GM23248 (cell line): ENCODE measurements at regions not wholly inside any gene's neighbourhood (a gene's known extent, or its start where the extent isn't known, plus 50 kb on each side); places are given as distances from the start of the nearest gene placed in this dataset.

Experiments used
- DNase-seq: peaks from one replicate; pipeline ENCODE4 v3.0.0-alpha.2; 2015
- H2AFZ ChIP-seq: fragments of 200-600 bp; sonication (generic); 2 replicates; pipeline ENCODE4 v1.6.1; 2016; ENCODE audit warnings: antibody characterized with exemption
- H3F3A ChIP-seq: fragments of 200-600 bp; sonication (generic); 2 replicates; pipeline ENCODE4 v1.6.1; 2016; ENCODE audit warnings: mild to moderate bottlenecking, antibody characterized with exemption, mixed run types; ENCODE audit not compliant: insufficient read depth
- H3K27ac ChIP-seq: fragments of 200-600 bp; sonication (generic); 2 replicates; pipeline ENCODE4 v1.5.1; 2016; ENCODE audit warnings: mild to moderate bottlenecking
- H3K27me3 ChIP-seq: fragments of 200-600 bp; sonication (generic); replicated peaks from 2 replicates; pipeline ENCODE4 v1.6.1; 2016; ENCODE audit warnings: mild to moderate bottlenecking; ENCODE audit not compliant: insufficient read depth
- H3K36me3 ChIP-seq: fragments of 200-600 bp; sonication (generic); 2 replicates; pipeline ENCODE4 v1.6.1; 2016; ENCODE audit warnings: low read depth, mild to moderate bottlenecking
- H3K4me1 ChIP-seq: fragments of 200-600 bp; sonication (generic); 2 replicates; pipeline ENCODE4 v1.6.1; 2016; ENCODE audit warnings: mild to moderate bottlenecking; ENCODE audit not compliant: insufficient read depth
- H3K4me2 ChIP-seq: fragments of 200-600 bp; sonication (generic); one replicate; pipeline ENCODE4 v1.6.1; 2016; ENCODE audit warnings: mild to moderate bottlenecking; ENCODE audit not compliant: unreplicated experiment
- H3K4me3 ChIP-seq: fragments of 200-600 bp; sonication (generic); 2 replicates; pipeline ENCODE4 v1.5.1; 2016; ENCODE audit warnings: mild to moderate bottlenecking
- H3K79me2 ChIP-seq: fragments of 200-600 bp; sonication (generic); 2 replicates; pipeline ENCODE4 v1.6.1; 2016; ENCODE audit warnings: mild to moderate bottlenecking; ENCODE audit not compliant: insufficient read depth
- H3K9ac ChIP-seq: fragments of 200-600 bp; sonication (generic); 2 replicates; pipeline ENCODE4 v1.6.1; 2016; ENCODE audit warnings: mild to moderate bottlenecking
- H3K9me2 ChIP-seq: fragments of 200-600 bp; sonication (generic); 2 replicates; pipeline ENCODE4 v1.6.1; 2016; ENCODE audit warnings: mixed run types, mild to moderate bottlenecking, moderate library complexity; ENCODE audit not compliant: insufficient read depth
- H3K9me3 ChIP-seq: fragments of 200-600 bp; sonication (generic); one replicate; pipeline ENCODE4 v1.6.1; 2017; ENCODE audit warnings: low read depth
- H4K20me1 ChIP-seq: fragments of 200-600 bp; sonication (generic); 2 replicates; pipeline ENCODE4 v1.6.0; 2016; ENCODE audit not compliant: insufficient read depth
- EZH2 ChIP-seq: fragments of 200-600 bp; sonication (generic); IDR thresholded peaks from 2 replicates; pipeline ENCODE4 v1.6.1; 2018; ENCODE audit warnings: antibody characterized with exemption, mild to moderate bottlenecking; ENCODE audit not compliant: insufficient read depth, poor library complexity, severe bottlenecking
- EZH2phosphoT487 ChIP-seq: fragments of 200-600 bp; sonication (generic); IDR thresholded peaks from 2 replicates; pipeline ENCODE4 v1.6.1; 2018; ENCODE audit warnings: antibody characterized with exemption, moderate library complexity, mild to moderate bottlenecking, low read depth; ENCODE audit not compliant: insufficient read depth
- WGBS, 2 experiments: methylation state at CpG; one replicate each; pipeline ENCODE4 v1.1.6; 2015 to 2017; ENCODE audit warnings: low lambda C conversion rate in 2 of 2, low coverage in 1 of 2; ENCODE audit errors: missing lambda C conversion rate in 2 of 2; 5-methylcytosine and 5-hydroxymethylcytosine counted together
- in situ Hi-C: fragments of 300-500 bp; cut with MboI; formaldehyde crosslinking; loops from 2 replicates; pipeline ENCODE4 v1.15.0; 2020

- Histone ChIP-seq H3K4me1 (no peaks in the 10 kb centered on the region), H3K9me2 (no peaks in the 10 kb centered on the region), H3K27me3 (no peaks in the 10 kb centered on the region), H3K9ac (no peak overlapping the region), H3K4me3 (no peak overlapping the region), H3K79me2 (no peaks in the 10 kb centered on the region), H3K9me3 (no peaks in the 10 kb centered on the region), H3K36me3 (no peaks in the 10 kb centered on the region), H3K4me2 (no peak overlapping the region), H3F3A (no peaks in the 10 kb centered on the region), H3K27ac (no peak overlapping the region), H2AFZ (no peak overlapping the region), H4K20me1 (no peaks in the 10 kb centered on the region)
- TF ChIP-seq EZH2 (no peak), EZH2phosphoT487 (no peak)
- DNase-seq: no peak
- in situ Hi-C loops: no loop called here
Observed at GRCh38 chr4:136581119-136581518, 951.2 kb downstream of the PCDH18 start.

- in situ Hi-C loops: no loop called here
- Histone ChIP-seq H3F3A (no peaks in the 10 kb centered on the region), H3K9me3 (no peaks in the 10 kb centered on the region), H2AFZ (no peak overlapping the region), H3K4me2 (no peak overlapping the region), H3K4me1 (no peaks in the 10 kb centered on the region), H4K20me1 (no peaks in the 10 kb centered on the region), H3K36me3 (no peaks in the 10 kb centered on the region), H3K9me2 (no peaks in the 10 kb centered on the region), H3K4me3 (no peak overlapping the region), H3K79me2 (no peaks in the 10 kb centered on the region), H3K27me3 (no peaks in the 10 kb centered on the region), H3K27ac (no peak overlapping the region), H3K9ac (no peak overlapping the region)
- DNase-seq: no peak
- TF ChIP-seq EZH2phosphoT487 (no peak), EZH2 (no peak)
Observed at GRCh38 chr4:136575146-136575545, 957.1 kb downstream of the PCDH18 start.

GRCh38 chr4:136573460-136573859 is 958.8 kb downstream of the PCDH18 start:
- Histone ChIP-seq H3F3A (no peaks in the 10 kb centered on the region), H2AFZ (no peak overlapping the region), H3K9me3 (no peaks in the 10 kb centered on the region), H3K36me3 (no peaks in the 10 kb centered on the region), H3K27me3 (no peaks in the 10 kb centered on the region), H3K79me2 (no peaks in the 10 kb centered on the region), H3K4me2 (no peak overlapping the region), H3K27ac (no peak overlapping the region), H4K20me1 (no peaks in the 10 kb centered on the region), H3K9me2 (no peaks in the 10 kb centered on the region), H3K4me1 (no peaks in the 10 kb centered on the region), H3K4me3 (no peak overlapping the region), H3K9ac (no peak overlapping the region)
- in situ Hi-C loops: no loop called here
- TF ChIP-seq EZH2 (no peak), EZH2phosphoT487 (no peak)
- 6 to 12% methylated on average over 4 of the region's 4 CpGs for WGBS, 2 experiments
- DNase-seq: no peak

- no peak for DNase-seq
- H3K9me3 ChIP-seq: no peaks in the 10 kb centered on the region
- H3K4me2 ChIP-seq: no peak overlapping the region
- no peaks in the 10 kb centered on the region for H3K27me3 ChIP-seq
- no peak overlapping the region for H2AFZ ChIP-seq
- WGBS, 2 experiments: 0 to 1% methylated on average over 3 of the region's 3 CpGs
- H3K4me1 ChIP-seq: no peaks in the 10 kb centered on the region
- H4K20me1 ChIP-seq: no peaks in the 10 kb centered on the region
- no peaks in the 10 kb centered on the region for H3K36me3 ChIP-seq
- H3K9ac ChIP-seq: no peak overlapping the region
- H3K27ac ChIP-seq: no peak overlapping the region
- TF ChIP-seq EZH2 (no peak), EZH2phosphoT487 (no peak)
- in situ Hi-C loops: no loop called here
- no peaks in the 10 kb centered on the region for H3F3A ChIP-seq
- no peaks in the 10 kb centered on the region for H3K9me2 ChIP-seq
- H3K4me3 ChIP-seq: no peak overlapping the region
- no peaks in the 10 kb centered on the region for H3K79me2 ChIP-seq
Observed at GRCh38 chr4:136571315-136571714, 961.0 kb downstream of the PCDH18 start.

- no peak overlapping the region for H3K27ac ChIP-seq
- no peaks in the 10 kb centered on the region for H3K79me2 ChIP-seq
- no peak overlapping the region for H2AFZ ChIP-seq
- H3K4me3 ChIP-seq: no peak overlapping the region
- H3K36me3 ChIP-seq: no peaks in the 10 kb centered on the region
- H3K9ac ChIP-seq: no peak overlapping the region
- TF ChIP-seq EZH2: no peak
- no peak for TF ChIP-seq EZH2phosphoT487
- in situ Hi-C loops: no loop called here
- no peaks in the 10 kb centered on the region for H3K9me3 ChIP-seq
- no peaks in the 10 kb centered on the region for H3K4me1 ChIP-seq
- no peaks in the 10 kb centered on the region for H3F3A ChIP-seq
- H3K4me2 ChIP-seq: no peak overlapping the region
- WGBS, 2 experiments: 7 to 13% methylated on average over 1 of the region's 1 CpG
- DNase-seq: peak; percentile 1
- no peaks in the 10 kb centered on the region for H3K27me3 ChIP-seq
- no peaks in the 10 kb centered on the region for H4K20me1 ChIP-seq
- no peaks in the 10 kb centered on the region for H3K9me2 ChIP-seq
Observed at GRCh38 chr4:136562834-136563233, 969.5 kb downstream of the PCDH18 start.
